NCI-H2029 treated with DMSO at 0.1 percent for 48 hours (cell line): ENCODE measurements at regions not wholly inside any gene's neighbourhood (a gene's known extent, or its start where the extent isn't known, plus 50 kb on each side); places are given as distances from the start of the nearest gene placed in this dataset.
"Not testable (repeated sequence)": the region's sequence is repeated elsewhere in the genome, so short reads cannot be mapped to it uniquely, and the experiment has no call there.

Experiments
- DNase-seq: peaks from one replicate; lab custom pipeline; 2025; lab: John Stamatoyannopoulos, UW

- no peak for DNase-seq
Measured at GRCh38 chr14:101080922-101081593, 177.5 kb upstream of the RTL1 start.

DNA sequence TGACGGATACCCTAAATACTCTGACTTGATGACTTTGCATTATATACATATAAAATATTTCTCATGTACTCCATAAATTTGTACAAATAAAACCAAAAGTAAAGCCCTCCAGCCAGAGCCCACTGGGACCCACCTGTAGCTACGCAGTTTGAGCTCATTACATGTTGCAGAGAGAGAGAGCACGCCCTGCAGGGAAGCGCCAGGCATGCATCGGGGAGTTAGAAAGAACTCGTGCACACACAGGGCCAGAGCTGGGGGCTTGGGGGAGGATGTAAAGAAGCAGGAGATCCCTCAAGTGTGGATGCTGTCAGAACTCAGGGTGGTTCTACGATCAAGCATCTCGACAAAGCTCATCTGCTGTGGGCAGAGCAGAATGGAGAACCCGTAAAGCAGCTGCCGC is 178.5 kb upstream of the RTL1 start:
- DNase-seq: no peak

DNA sequence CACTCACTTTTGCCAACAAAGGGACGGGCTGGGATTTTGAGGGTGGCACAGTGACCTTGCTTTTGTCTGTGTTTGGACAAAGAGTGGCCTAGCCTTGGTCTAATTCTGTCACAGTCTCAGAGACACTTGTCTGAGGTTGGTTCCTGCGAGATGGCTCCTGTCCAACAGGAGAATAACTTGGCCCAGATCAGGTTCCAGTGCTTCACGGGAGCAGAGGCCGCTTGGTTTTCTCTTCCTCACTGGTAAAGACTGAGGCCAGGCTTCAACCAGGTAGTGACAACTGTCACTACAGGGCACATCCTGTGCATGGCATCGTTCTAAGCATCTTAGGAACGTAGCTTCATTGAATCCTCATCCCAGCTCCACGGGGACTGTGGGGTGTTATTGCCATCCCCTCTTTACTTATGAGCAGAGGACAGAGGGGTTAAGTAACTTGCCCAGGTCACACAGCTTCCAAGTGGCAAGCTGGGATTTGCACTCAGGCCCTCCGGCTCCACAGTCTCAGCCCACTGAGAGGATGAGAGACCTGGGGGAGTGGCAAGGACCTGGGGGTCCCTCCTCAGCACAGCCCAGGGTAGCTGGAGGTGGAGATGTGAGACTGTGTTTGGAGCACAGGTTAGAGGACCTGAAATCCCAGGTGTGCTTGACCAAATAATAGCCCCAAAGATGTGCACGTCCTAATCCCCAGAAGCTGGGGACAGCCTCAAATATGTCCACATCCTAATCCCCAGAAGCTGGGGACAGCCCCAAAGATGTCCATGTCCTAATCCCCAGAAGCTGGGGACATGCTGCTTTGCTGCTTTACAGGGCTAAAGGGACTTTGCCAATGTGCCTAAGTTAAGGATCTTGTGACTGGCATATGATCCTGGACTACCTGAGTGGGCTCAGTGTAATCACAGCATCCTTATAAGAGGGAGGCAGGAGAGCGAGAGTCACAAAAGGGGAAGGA is 179.2 kb upstream of the RTL1 start:
- DNase-seq: no peak

- peak; percentile 36 for DNase-seq
Measured at GRCh38 chr14:101083564-101084435, 180.3 kb upstream of the RTL1 start.

- DNase-seq: no peak
Measured at GRCh38 chr14:101084436-101084826, 180.9 kb upstream of the RTL1 start.

DNA sequence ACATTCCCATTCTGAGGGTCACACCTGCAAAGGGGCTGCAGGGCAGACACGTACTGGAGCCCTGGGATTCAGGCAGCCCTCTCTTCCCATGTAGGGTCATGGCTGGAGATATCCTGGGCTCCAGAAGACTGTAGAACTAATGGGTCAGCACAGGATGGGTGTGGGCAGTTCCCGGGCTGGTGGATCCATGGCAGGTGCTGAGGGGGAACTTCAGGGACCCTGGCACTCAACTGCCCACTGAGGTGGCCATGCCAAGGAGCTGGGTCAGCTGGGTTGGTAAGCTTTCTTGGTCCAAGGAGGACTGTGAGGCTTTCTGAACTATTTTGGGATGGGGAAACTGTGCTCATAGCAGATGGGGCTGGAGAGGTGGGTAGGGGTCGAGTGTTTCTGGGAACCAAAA is 183.4 kb upstream of the RTL1 start:
- DNase-seq: no peak

GRCh38 chr14:101087614-101088394 is 184.3 kb upstream of the RTL1 start:
- DNase-seq: no peak

- DNase-seq: no peak
Measured at GRCh38 chr14:101088395-101088667, 184.8 kb upstream of the RTL1 start.

DNA sequence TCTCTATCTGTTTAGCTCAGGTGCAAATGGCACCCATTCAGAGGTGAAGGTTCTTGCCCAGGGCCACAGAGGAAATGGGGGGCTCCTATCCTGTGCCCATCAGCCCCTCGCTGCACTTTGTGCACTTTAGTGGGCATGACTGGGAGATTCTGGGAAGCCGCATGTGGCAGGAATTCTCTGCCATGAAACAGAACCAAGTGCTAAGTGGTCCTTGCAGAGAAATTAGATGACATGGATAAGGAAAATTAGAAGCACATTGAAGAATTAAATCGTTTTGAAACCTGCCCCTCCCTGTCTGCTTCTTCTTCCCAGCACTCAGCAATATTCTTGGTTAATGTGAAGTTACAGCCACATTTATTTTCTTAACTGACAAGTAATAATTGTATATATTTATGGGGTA is 185.2 kb upstream of the RTL1 start:
- DNase-seq: no peak

DNA sequence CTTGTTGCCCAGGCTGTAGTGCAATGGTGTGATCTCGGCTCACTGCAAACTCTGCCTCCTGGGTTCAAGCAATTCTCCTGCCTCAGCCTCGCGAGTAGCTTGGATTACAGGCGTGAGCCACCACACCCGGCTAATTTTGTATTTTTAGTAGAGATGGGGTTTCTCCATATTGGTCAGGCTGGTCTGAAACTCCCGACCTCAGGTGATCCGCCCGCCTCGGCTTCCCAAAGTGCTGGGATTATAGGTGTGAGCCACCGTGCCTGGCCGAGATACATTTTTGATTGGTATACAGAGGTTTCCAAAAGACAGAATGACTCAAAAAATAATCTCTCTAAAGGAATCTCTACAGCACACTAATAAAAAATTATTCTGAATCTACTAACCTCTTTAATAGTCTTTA is 187.0 kb upstream of the RTL1 start:
- not testable (repeated sequence) for DNase-seq

GRCh38 chr14:101090976-101091375 is 187.5 kb upstream of the RTL1 start:
- no peak for DNase-seq

GRCh38 chr14:101094916-101095315 is 191.4 kb upstream of the RTL1 start:
- not testable (repeated sequence) for DNase-seq

GRCh38 chr14:101096551-101096950 is 193.0 kb upstream of the RTL1 start:
- no peak for DNase-seq

GRCh38 chr14:101097109-101097793 is 193.7 kb upstream of the RTL1 start:
- DNase-seq: no peak

GRCh38 chr14:101098177-101098576 is 194.7 kb upstream of the RTL1 start:
- no peak for DNase-seq

DNA sequence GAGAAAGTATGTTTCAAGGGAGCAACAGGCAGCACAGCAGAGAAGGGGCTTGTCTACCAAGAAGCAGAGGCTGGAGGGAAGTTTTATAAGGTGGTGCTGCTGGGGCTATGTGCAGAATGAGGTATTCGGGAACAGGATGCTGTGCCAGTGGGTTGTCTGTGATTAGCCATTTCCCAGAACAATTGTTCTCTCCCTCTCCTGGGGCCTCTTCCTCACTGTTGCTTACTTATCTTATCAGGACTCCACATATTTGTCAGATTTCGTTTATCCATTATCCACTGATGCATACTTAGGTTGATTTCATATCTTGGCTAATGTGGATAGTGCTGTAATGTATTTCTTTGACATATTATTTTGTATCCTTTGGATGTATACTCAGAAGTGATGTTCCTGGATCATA is 195.1 kb upstream of the RTL1 start:
- no peak for DNase-seq

GRCh38 chr14:101101456-101102056 is 198.0 kb upstream of the RTL1 start:
- DNase-seq: no peak

GRCh38 chr14:101102875-101103274 is 199.4 kb upstream of the RTL1 start:
- DNase-seq: no peak

DNA sequence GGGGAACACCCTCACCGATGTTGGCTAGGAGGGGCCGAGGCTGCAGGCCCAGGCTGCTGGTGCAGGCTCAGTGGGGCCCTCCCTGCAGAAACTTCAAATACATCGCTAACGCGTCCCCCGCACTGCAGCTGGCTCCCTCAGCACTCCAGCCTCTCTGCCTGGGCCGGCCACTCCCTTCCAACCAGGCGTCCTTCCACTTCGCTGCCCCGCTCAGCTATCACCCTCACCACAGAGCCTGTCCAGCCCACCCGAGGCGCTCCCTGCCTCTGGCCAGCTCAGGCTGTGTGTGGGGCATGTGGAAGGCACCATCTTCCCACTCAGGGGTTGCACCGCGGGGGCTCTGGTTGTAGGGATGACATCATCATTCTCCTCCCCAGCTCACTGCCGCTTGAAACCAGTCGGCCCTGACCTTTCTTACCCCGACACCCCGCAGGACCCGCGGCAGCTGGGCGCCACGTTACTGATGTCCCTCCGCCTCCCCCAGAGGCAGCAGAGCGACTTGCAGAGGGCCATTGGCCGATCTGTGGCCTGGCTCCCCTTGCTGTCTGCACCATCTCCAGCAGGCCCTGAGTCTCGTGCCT is 199.9 kb upstream of the RTL1 start:
- DNase-seq: no peak

DNA sequence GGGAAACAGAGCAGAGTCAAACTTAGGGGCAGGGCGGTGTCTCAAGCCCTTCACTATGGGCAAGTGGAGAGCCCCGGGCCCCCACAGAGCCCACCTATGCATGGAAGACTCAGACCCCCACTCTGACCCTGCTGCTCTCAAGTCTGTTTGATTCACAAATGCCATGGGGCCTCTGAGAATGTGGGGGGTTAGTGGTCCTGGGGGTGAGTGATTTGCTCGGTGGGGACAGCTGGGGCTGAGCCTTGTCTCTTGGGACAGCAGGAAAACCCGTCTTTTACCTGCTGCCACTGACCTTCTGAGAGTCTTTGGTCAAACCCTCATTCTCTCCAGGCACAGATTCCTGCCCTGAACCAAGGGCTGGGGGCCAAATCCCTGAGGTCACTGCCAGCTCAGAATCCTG is 201.0 kb upstream of the RTL1 start:
- no peak for DNase-seq
